HepG2 (cell line): ENCODE measurements at regions not wholly inside any gene's neighbourhood (a gene's known extent, or its start where the extent isn't known, plus 50 kb on each side); places are given as distances from the start of the nearest gene placed in this dataset.

ENCODE experiments used
- ARNT2 ChIP-seq: sonication (generic); formaldehyde crosslinking; IDR thresholded peaks from 2 replicates; pipeline ENCODE4 v1.8.0; 2022; ENCODE audit warnings: mild to moderate bottlenecking, low read depth, missing genetic modification reagents, moderate library complexity
- ATF1 ChIP-seq: IDR thresholded peaks from 2 replicates; pipeline ENCODE4 v1.6.1; 2016; ENCODE audit warnings: mild to moderate bottlenecking, control low read depth
- CBX2 ChIP-seq, 2 experiments: fragments of 200-600 bp in 1 of 2; sonication (generic); formaldehyde crosslinking in 1 of 2; IDR thresholded peaks; 2 replicates each; pipeline versions ENCODE4 v1.7.0 to v1.8.1; 2018 to 2022; ENCODE audit warnings: low read depth in 2 of 2, low read length in 1 of 2, mild to moderate bottlenecking in 1 of 2, missing genetic modification reagents in 1 of 2
- CBX5 ChIP-seq: sonication (generic); formaldehyde crosslinking; IDR thresholded peaks from 2 replicates; pipeline ENCODE4 v1.4.0; 2020; ENCODE audit warnings: missing genetic modification reagents, borderline replicate concordance
- GATAD2A ChIP-seq: IDR thresholded peaks from 2 replicates; pipeline ENCODE4 v1.6.1; 2016
- GPN1 ChIP-seq: sonication (generic); formaldehyde crosslinking; IDR thresholded peaks from 2 replicates; pipeline ENCODE4 v1.5.1; 2020; ENCODE audit warnings: missing genetic modification reagents, borderline replicate concordance
- GZF1 ChIP-seq: sonication (generic); formaldehyde crosslinking; IDR thresholded peaks from 2 replicates; pipeline ENCODE4 v1.5.1; 2020; ENCODE audit warnings: mild to moderate bottlenecking, missing genetic modification reagents
- KMT2B ChIP-seq: IDR thresholded peaks from 2 replicates; pipeline ENCODE4 v1.6.1; 2016; ENCODE audit warnings: missing genetic modification reagents, missing compliant biosample characterization
- MBD4 ChIP-seq: IDR thresholded peaks from 2 replicates; pipeline ENCODE4 v1.6.1; 2012; ENCODE audit warnings: low read length, inconsistent platforms, borderline replicate concordance
- MXI1 ChIP-seq: IDR thresholded peaks from 3 replicates; pipeline ENCODE4 v1.6.1; 2012; ENCODE audit warnings: low read depth, low read length, inconsistent platforms, borderline replicate concordance
- NCOA5 ChIP-seq: sonication (generic); formaldehyde crosslinking; IDR thresholded peaks from 2 replicates; pipeline ENCODE4 v1.4.0; 2020; ENCODE audit warnings: missing genetic modification reagents
- PTBP1 ChIP-seq: fragments of 200-400 bp; formaldehyde crosslinking; IDR thresholded peaks from 2 replicates; pipeline ENCODE4 v1.6.1; 2018; ENCODE audit warnings: low read length, low read depth; ENCODE audit not compliant: poor library complexity, severe bottlenecking
- SYNCRIP ChIP-seq: fragments of 200-400 bp; formaldehyde crosslinking; IDR thresholded peaks from 2 replicates; pipeline ENCODE4 v1.6.1; 2018; ENCODE audit warnings: mild to moderate bottlenecking, low read depth, low read length; ENCODE audit not compliant: insufficient read depth
- TAF1 ChIP-seq: sonication (generic); formaldehyde crosslinking; IDR thresholded peaks from 2 replicates; pipeline ENCODE4 v1.4.0; 2020; ENCODE audit warnings: missing genetic modification reagents
- TCF7 ChIP-seq: sonication (generic); IDR thresholded peaks from 2 replicates; pipeline ENCODE4 v1.6.1; 2016; ENCODE audit warnings: antibody characterized with exemption, low read depth
- ZBTB7B ChIP-seq: sonication (generic); formaldehyde crosslinking; IDR thresholded peaks from 2 replicates; pipeline ENCODE4 v1.4.0; 2020; ENCODE audit warnings: missing genetic modification reagents
- ZNF776 ChIP-seq: sonication (generic); formaldehyde crosslinking; IDR thresholded peaks from 2 replicates; pipeline ENCODE4 v1.4.0; 2020; ENCODE audit warnings: mild to moderate bottlenecking, missing genetic modification reagents
- ZSCAN30 ChIP-seq: sonication (generic); formaldehyde crosslinking; IDR thresholded peaks from 2 replicates; pipeline ENCODE4 v1.5.0; 2020; ENCODE audit warnings: mild to moderate bottlenecking, missing genetic modification reagents
- TF ChIP-seq, protein P1 (sequence below): IDR thresholded peaks from 2 replicates; pipeline ENCODE4 v1.6.1; 2016; ENCODE audit warnings: low read depth
- TF ChIP-seq, protein P2 (sequence below), 2 experiments: fragments of 450-650 bp in 1 of 2; sonication (generic) in 1 of 2; formaldehyde crosslinking; IDR thresholded peaks; 2 replicates each; pipeline versions ENCODE4 v1.5.0 to v1.8.0; 2020 to 2022; ENCODE audit warnings: mild to moderate bottlenecking in 1 of 2, missing genetic modification reagents in 1 of 2
- TF ChIP-seq, protein P3 (sequence below): fragments of 450-650 bp; IDR thresholded peaks from 2 replicates; pipeline ENCODE4 v1.6.1; 2017
- TF ChIP-seq, protein P4 (sequence below): IDR thresholded peaks from 2 replicates; pipeline ENCODE4 v1.6.1; 2016; ENCODE audit warnings: missing biosample characterization, missing genetic modification reagents, low read depth
- TF ChIP-seq, protein P5 (sequence below), 2 experiments: sonication (generic) in 1 of 2; formaldehyde crosslinking in 1 of 2; IDR thresholded peaks; 2 replicates each; pipeline versions ENCODE4 v1.4.0 to v1.6.1; 2018 to 2020; ENCODE audit warnings: missing genetic modification reagents in 2 of 2, borderline replicate concordance in 1 of 2, low read depth in 1 of 2, mild to moderate bottlenecking in 1 of 2, missing biosample characterization in 1 of 2

DNA sequence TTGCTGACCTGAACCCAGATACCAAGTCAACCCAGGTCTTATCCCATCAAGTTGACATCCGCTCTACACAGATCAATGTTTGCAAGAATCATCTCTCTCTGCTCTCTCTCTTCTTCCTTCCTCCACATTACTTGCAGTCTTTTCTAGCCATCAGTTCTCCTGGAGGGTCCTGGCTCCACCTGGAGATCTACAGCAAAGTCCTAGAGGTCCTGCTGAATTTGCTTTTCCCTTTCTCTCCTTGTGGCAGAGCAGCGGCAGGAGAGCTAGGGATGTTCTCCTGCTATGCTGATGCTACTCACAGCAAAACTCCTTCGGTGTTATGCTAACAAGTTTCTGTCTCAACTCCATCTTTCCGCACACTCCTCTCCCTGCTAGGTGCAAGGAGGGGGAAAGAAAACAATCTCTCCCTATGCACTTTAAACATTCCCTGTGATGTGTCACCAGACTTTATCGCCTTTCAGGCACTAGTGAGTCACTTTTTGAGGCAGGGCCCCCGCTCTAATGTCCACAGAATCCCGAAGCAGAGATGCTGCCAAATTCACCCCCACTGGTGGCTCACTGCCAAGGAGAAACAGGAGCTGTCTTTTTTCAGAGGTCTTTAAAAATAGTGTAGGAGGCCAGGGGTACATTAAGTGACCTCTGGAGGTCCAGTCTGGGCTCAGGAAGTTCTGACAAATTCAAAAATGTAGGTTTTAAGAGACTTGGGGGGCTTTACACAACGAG is 62.6 kb downstream of the FAM50B start (continued):
- TF ChIP-seq, protein P1, sequence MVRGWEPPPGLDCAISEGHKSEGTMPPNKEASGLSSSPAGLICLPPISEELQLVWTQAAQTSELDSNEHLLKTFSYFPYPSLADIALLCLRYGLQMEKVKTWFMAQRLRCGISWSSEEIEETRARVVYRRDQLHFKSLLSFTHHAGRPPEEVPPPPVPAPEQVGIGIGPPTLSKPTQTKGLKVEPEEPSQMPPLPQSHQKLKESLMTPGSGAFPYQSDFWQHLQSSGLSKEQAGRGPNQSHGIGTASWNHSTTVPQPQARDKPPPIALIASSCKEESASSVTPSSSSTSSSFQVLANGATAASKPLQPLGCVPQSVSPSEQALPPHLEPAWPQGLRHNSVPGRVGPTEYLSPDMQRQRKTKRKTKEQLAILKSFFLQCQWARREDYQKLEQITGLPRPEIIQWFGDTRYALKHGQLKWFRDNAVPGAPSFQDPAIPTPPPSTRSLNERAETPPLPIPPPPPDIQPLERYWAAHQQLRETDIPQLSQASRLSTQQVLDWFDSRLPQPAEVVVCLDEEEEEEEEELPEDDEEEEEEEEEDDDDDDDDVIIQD = peak; percentile 57; the same call in 1 of the 2 replicates
- TF ChIP-seq ARNT2 (CRISPR knock-in tag) = peak; percentile 24; the same call in 1 of the 2 replicates
- TF ChIP-seq MBD4 = 0 out of 2 replicates have a peak, but pooled peaks have one; percentile 72
- TF ChIP-seq, protein P2, sequence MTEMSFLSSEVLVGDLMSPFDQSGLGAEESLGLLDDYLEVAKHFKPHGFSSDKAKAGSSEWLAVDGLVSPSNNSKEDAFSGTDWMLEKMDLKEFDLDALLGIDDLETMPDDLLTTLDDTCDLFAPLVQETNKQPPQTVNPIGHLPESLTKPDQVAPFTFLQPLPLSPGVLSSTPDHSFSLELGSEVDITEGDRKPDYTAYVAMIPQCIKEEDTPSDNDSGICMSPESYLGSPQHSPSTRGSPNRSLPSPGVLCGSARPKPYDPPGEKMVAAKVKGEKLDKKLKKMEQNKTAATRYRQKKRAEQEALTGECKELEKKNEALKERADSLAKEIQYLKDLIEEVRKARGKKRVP (CRISPR knock-in tag; IDR thresholded peaks at IDR 0.05) = peak in 1 of 2 experiments; percentile 50; a peak in 2 of 4 replicates
- TF ChIP-seq ATF1 = 0 out of 2 replicates have a peak, but pooled peaks have one; percentile 37
- no peak for TF ChIP-seq GZF1 (CRISPR knock-in tag)
- TF ChIP-seq TCF7 = peak; percentile 84
- peak; percentile 48; the same call in 1 of the 2 replicates for TF ChIP-seq TAF1
- TF ChIP-seq, protein P3, sequence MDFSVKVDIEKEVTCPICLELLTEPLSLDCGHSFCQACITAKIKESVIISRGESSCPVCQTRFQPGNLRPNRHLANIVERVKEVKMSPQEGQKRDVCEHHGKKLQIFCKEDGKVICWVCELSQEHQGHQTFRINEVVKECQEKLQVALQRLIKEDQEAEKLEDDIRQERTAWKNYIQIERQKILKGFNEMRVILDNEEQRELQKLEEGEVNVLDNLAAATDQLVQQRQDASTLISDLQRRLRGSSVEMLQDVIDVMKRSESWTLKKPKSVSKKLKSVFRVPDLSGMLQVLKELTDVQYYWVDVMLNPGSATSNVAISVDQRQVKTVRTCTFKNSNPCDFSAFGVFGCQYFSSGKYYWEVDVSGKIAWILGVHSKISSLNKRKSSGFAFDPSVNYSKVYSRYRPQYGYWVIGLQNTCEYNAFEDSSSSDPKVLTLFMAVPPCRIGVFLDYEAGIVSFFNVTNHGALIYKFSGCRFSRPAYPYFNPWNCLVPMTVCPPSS = no peak
- TF ChIP-seq ZBTB7B (CRISPR knock-in tag) = peak; percentile 76
- no peak for TF ChIP-seq NCOA5
- no peak for TF ChIP-seq GPN1 (CRISPR knock-in tag)
- no peak for TF ChIP-seq CBX2 (IDR thresholded peaks at IDR 0.05; ENCODE audit: low read depth, low read length)
- no peak for TF ChIP-seq CBX2 (CRISPR knock-in tag; IDR thresholded peaks at IDR 0.05; ENCODE audit: low read depth)
- TF ChIP-seq, protein P4, sequence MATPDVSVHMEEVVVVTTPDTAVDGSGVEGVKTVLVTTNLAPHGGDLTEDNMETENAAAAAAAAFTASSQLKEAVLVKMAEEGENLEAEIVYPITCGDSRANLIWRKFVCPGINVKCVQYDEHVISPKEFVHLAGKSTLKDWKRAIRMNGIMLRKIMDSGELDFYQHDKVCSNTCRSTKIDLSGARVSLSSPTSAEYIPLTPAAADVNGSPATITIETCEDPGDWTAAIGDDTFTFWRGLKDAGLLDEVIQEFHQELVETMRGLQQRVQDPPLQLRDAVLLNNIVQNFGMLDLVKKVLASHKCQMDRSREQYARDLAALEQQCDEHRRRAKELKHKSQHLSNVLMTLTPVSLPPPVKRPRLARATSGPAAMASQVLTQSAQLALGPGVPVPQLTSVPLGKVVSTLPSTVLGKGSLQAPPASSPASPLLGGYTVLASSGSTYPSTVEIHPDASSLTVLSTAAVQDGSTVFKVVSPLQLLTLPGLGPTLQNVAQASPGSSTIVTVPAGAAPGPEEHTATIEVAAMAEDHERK (CRISPR knock-in tag) = no peak
- no peak for TF ChIP-seq ZSCAN30
- TF ChIP-seq CBX5 (CRISPR knock-in tag) = peak; percentile 61; the same call in 1 of the 2 replicates
- no peak for TF ChIP-seq SYNCRIP
- TF ChIP-seq PTBP1 = no peak
- TF ChIP-seq GATAD2A = peak; percentile 92
- no peak for TF ChIP-seq MXI1
- TF ChIP-seq, protein P5, sequence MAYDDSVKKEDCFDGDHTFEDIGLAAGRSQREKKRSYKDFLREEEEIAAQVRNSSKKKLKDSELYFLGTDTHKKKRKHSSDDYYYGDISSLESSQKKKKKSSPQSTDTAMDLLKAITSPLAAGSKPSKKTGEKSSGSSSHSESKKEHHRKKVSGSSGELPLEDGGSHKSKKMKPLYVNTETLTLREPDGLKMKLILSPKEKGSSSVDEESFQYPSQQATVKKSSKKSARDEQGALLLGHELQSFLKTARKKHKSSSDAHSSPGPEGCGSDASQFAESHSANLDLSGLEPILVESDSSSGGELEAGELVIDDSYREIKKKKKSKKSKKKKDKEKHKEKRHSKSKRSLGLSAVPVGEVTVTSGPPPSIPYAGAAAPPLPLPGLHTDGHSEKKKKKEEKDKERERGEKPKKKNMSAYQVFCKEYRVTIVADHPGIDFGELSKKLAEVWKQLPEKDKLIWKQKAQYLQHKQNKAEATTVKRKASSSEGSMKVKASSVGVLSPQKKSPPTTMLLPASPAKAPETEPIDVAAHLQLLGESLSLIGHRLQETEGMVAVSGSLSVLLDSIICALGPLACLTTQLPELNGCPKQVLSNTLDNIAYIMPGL (CRISPR knock-in tag; IDR thresholded peaks at IDR 0.05; ENCODE audit: borderline replicate concordance in 1 of 2, low read depth in 1 of 2) = 0 out of 4 replicates have a peak, but pooled peaks of 1 of the 2 experiments have one; percentile 35
- peak; percentile 53; the same call in 1 of the 2 replicates for TF ChIP-seq KMT2B (CRISPR knock-in tag)
- no peak for TF ChIP-seq ZNF776
